Fibroblast of pulmonary artery (primary cell): ENCODE measurements at regions not wholly inside any gene's neighbourhood (a gene's known extent, or its start where the extent isn't known, plus 50 kb on each side); places are given as distances from the start of the nearest gene placed in this dataset.

Experiments
- DNase-seq: peaks from one replicate; pipeline ENCODE4 v3.0.0-alpha.2; 2010; ENCODE audit warnings: low read depth
- H3K4me3 ChIP-seq: replicated peaks from 2 replicates; pipeline ENCODE4 v1.5.1; 2011; ENCODE audit warnings: low read depth, mild to moderate bottlenecking, control low read depth, low read length, moderate library complexity
- CTCF ChIP-seq: IDR thresholded peaks from 2 replicates; pipeline ENCODE4 v1.5.1; 2011; ENCODE audit warnings: mild to moderate bottlenecking, control low read depth, low read length, inconsistent platforms; ENCODE audit errors: missing control alignments

DNA sequence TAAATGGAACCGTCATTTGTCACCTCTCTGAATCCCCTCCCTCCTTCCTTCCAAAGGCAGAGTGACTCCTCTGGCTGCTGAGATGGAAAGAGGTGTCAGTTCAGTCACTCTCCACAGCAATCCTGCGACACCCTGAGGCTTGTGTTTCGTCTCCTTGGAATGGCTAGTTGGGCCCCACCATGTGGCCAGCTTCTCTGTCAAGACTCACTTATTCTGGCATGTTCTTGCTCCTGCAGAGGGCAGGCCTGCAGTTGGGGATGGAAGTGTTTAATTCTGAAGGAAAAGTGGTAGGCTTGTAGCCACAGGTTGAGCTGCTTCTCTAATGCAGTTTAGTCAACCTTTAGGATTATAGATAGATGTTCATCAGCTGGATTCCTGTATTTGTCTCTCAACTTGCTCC lies 149.6 kb downstream of the LMO4 start:
- TF ChIP-seq CTCF, result no peak
- H3K4me3 ChIP-seq, result no peak overlapping the region
- peak; percentile 11 for DNase-seq

- DNase-seq, result no peak
- no peak for TF ChIP-seq CTCF
- no peak overlapping the region for H3K4me3 ChIP-seq
Observed at GRCh38 chr1:87495147-87495546, 166.5 kb downstream of the LMO4 start.

DNA sequence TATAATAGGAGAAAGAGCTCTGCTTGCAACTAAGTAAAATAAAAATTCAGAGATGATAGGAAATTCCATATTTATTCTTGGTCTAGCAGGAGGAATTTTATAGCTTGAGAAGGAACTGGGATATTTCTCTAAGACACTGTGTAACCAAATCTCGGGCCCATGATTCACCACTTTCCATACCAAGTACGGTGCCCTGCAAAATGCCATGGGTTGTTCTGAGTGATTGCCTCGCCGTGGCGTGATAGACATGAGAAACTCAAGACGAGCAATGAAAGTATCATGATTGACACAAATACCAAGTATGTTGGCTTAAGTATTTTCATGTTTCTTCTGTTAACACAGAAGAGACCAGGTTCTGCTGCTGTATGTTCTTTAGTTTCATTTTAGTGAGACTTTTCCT lies 167.2 kb downstream of the LMO4 start:
- no peak overlapping the region for H3K4me3 ChIP-seq
- no peak for DNase-seq
- TF ChIP-seq CTCF, result no peak

DNA sequence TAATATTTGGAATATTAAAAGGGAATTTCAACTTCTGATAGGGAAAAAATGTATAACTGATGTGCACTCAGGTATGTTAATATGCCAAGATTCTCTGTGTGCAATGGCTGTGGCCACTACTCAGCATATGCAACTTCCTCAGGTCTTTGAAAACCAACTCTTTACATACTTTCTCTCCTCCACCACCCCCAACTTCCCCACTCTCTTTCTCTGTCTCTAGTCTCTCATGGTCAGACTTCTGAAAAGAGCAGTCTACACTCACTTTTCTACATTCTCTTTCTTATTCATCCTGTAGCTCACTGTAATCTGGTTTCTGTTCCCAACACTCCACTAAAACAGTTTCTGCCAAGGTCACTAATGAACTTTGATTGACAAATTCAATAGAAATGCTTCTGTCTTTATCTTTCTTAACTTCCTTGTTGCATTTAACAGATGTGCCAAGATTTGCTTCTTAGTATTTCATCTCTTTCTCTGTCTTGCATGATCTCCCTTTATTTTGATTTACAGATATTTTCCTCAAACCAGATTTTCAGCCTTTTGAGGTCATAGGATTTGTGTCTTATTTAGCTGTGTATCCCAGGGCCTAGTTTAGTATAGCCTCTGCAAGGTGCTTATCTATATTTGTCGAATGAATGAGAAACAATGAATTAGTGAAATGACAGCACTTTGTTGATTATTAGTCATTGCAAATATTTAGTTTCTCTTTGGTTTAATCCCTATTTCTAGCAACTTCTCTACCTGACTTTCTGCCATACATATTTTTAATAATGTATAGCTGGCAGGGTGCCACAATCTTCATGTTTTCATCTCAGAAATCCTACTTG lies 168.9 kb downstream of the LMO4 start:
- DNase-seq, result no peak
- TF ChIP-seq CTCF, result no peak
- H3K4me3 ChIP-seq, result no peak overlapping the region

- peak; percentile 31 for DNase-seq
- peak; percentile 35 for TF ChIP-seq CTCF
- no peak overlapping the region for H3K4me3 ChIP-seq
Observed at GRCh38 chr1:87501738-87502137, 173.1 kb downstream of the LMO4 start.

- DNase-seq, result no peak
- H3K4me3 ChIP-seq, result no peak overlapping the region
- no peak for TF ChIP-seq CTCF
Observed at GRCh38 chr1:87505391-87505983, 176.8 kb downstream of the LMO4 start.
